ENCODE measurements at regions not wholly inside any gene's neighbourhood (a gene's known extent, or its start where the extent isn't known, plus 50 kb on each side); places are given as distances from the start of the nearest gene placed in this dataset.

- no peak overlapping the region for H3K4me3 ChIP-seq (ENCODE audit: low read depth in 1 of 3, low read length in 3 of 3)
- no peak for DNase-seq (ENCODE audit: low spot score)
- no peak overlapping the region for H3K27ac ChIP-seq (ENCODE audit: low read depth in 1 of 2, low read length in 2 of 2)
- H3K9ac ChIP-seq (ENCODE audit: low read depth in 1 of 2, low read length in 2 of 2), result no peak overlapping the region
- H3K36me3 ChIP-seq (ENCODE audit: control insufficient read depth in 4 of 4, insufficient read depth in 3 of 4, low read depth in 1 of 4, low read length in 3 of 4), result no peaks in the 10 kb centered on the region
- 80% methylated on average over 15 of the region's 15 CpGs for WGBS
- peaks cover 0 to 3% (median 0%) of the 10 kb centered on the region in 4 donors for H3K4me1 ChIP-seq (ENCODE audit: control insufficient read depth in 4 of 4, insufficient read depth in 4 of 4, low read length in 3 of 4)
- no peaks in the 10 kb centered on the region for H3K9me3 ChIP-seq (ENCODE audit: control insufficient read depth in 4 of 4, low read length in 3 of 4)
- no peak for TF ChIP-seq ATF3 (IDR thresholded peaks at IDR 0.05)
- no peak for TF ChIP-seq FOXA1 (IDR thresholded peaks at IDR 0.05)
- TF ChIP-seq SP1 (IDR thresholded peaks at IDR 0.05), result no peak
- no peak for TF ChIP-seq RAD21 (IDR thresholded peaks at IDR 0.05)
- TF ChIP-seq RXRA (IDR thresholded peaks at IDR 0.05), result no peak
- TF ChIP-seq ZBTB33 (IDR thresholded peaks at IDR 0.05), result no peak
- no peak for TF ChIP-seq CTCF (IDR thresholded peaks at IDR 0.05; ENCODE audit: low read depth, low read length, missing input control)
- TF ChIP-seq GABPA (IDR thresholded peaks at IDR 0.05 in 1 of 2, conservative IDR thresholded peaks at IDR 0.05 in 1 of 2), result no peak
- no peak for TF ChIP-seq FOXA2 (IDR thresholded peaks at IDR 0.05)
- TF ChIP-seq HNF4A (conservative IDR thresholded peaks at IDR 0.05), result no peak
- TF ChIP-seq JUND (IDR thresholded peaks at IDR 0.05), result no peak
- no peaks in the 10 kb centered on the region for H3K27me3 ChIP-seq (ENCODE audit: control insufficient read depth in 4 of 4, insufficient read depth in 4 of 4, low read length in 3 of 4)
Observed at GRCh38 chr1:38269923-38270848, 223.6 kb upstream of the POU3F1 start.

GRCh38 chr1:38268226-38268625 lies 221.6 kb upstream of the POU3F1 start:
- H3K36me3 ChIP-seq (ENCODE audit: control insufficient read depth in 4 of 4, insufficient read depth in 3 of 4, low read depth in 1 of 4, low read length in 3 of 4), result no peaks in the 10 kb centered on the region
- TF ChIP-seq TAF1 (conservative IDR thresholded peaks at IDR 0.05) (no peak), CTCF (IDR thresholded peaks at IDR 0.05; ENCODE audit: low read depth, low read length, missing input control) (no peak), GABPA (IDR thresholded peaks at IDR 0.05 in 1 of 2, conservative IDR thresholded peaks at IDR 0.05 in 1 of 2) (no peak), ZBTB33 (IDR thresholded peaks at IDR 0.05) (no peak)
- H3K27ac ChIP-seq (ENCODE audit: low read depth in 1 of 2, low read length in 2 of 2), result no peak overlapping the region
- no peaks in the 10 kb centered on the region for H3K27me3 ChIP-seq (ENCODE audit: control insufficient read depth in 4 of 4, insufficient read depth in 4 of 4, low read length in 3 of 4)
- H3K9me3 ChIP-seq (ENCODE audit: control insufficient read depth in 4 of 4, low read length in 3 of 4), result no peaks in the 10 kb centered on the region
- no peak overlapping the region for H3K9ac ChIP-seq (ENCODE audit: low read depth in 1 of 2, low read length in 2 of 2)
- H3K4me3 ChIP-seq (ENCODE audit: low read depth in 1 of 3, low read length in 3 of 3), result no peak overlapping the region
- peaks cover 0 to under 1% (median 0%) of the 10 kb centered on the region in 4 donors for H3K4me1 ChIP-seq (ENCODE audit: control insufficient read depth in 4 of 4, insufficient read depth in 4 of 4, low read length in 3 of 4)
- no peak for DNase-seq (ENCODE audit: low spot score)
- 82% methylated on average over 4 of the region's 4 CpGs for WGBS

All from liver (tissue), 8 donors.